SK-N-SH treated with all-trans-retinoic acid at 6 μM for 48 hours (cell line): ENCODE measurements at regions not wholly inside any gene's neighbourhood (a gene's known extent, or its start where the extent isn't known, plus 50 kb on each side); places are given as distances from the start of the nearest gene placed in this dataset.

Experiments
- ATAC-seq: fragments of 200-7000 bp; cut with Tn5 transposase; 3 replicates; pipeline ENCODE4 v1.9.1; 2020; ENCODE audit warnings: mild to moderate bottlenecking, moderate library complexity
- ARNTL ChIP-seq: fragments of 450-650 bp; formaldehyde crosslinking; IDR thresholded peaks from 2 replicates; pipeline ENCODE4 v1.5.0; 2020; ENCODE audit warnings: low read depth, mild to moderate bottlenecking, moderate library complexity, borderline replicate concordance
- BACH2 ChIP-seq: fragments of 250-450 bp; sonication (Bioruptor Pico); IDR thresholded peaks from 2 replicates; pipeline ENCODE4 v1.9.0; 2021; ENCODE audit warnings: mild to moderate bottlenecking, borderline replicate concordance
- ESRRG ChIP-seq: fragments of 250-450 bp; sonication (Bioruptor Pico); IDR thresholded peaks from 2 replicates; pipeline ENCODE4 v1.6.1; 2021; ENCODE audit warnings: mild to moderate bottlenecking
- GLIS3 ChIP-seq: fragments of 250-450 bp; sonication (Bioruptor Pico); IDR thresholded peaks from 2 replicates; pipeline ENCODE4 v1.5.0; 2020; ENCODE audit warnings: mild to moderate bottlenecking, moderate library complexity
- ISL1 ChIP-seq: fragments of 250-450 bp; sonication (Bioruptor Pico); IDR thresholded peaks from 2 replicates; pipeline ENCODE4 v2.1.2; 2022; ENCODE audit warnings: mild to moderate bottlenecking, moderate library complexity
- OSR1 ChIP-seq: fragments of 250-450 bp; sonication (Bioruptor Pico); IDR thresholded peaks from 2 replicates; pipeline ENCODE4 v1.8.0; 2022; ENCODE audit warnings: moderate library complexity, mild to moderate bottlenecking, inconsistent platforms
- PPARA ChIP-seq: fragments of 250-450 bp; sonication (Bioruptor Pico); IDR thresholded peaks from 2 replicates; pipeline ENCODE4 v1.5.0; 2020; ENCODE audit warnings: mild to moderate bottlenecking, borderline replicate concordance
- RARB ChIP-seq: fragments of 250-450 bp; sonication (Bioruptor Pico); IDR thresholded peaks from 2 replicates; pipeline ENCODE4 v1.8.0; 2021; ENCODE audit warnings: mild to moderate bottlenecking, moderate library complexity
- SNAI2 ChIP-seq: fragments of 250-450 bp; sonication (Bioruptor Pico); IDR thresholded peaks from 2 replicates; pipeline ENCODE4 v1.5.0; 2020; ENCODE audit warnings: mild to moderate bottlenecking, moderate library complexity
- TCF4 ChIP-seq: fragments of 250-450 bp; sonication (Bioruptor Pico); IDR thresholded peaks from 2 replicates; pipeline ENCODE4 v1.8.0; 2021; ENCODE audit warnings: mild to moderate bottlenecking, moderate library complexity, borderline replicate concordance
- TOX ChIP-seq: fragments of 250-450 bp; sonication (Bioruptor Pico); IDR thresholded peaks from 2 replicates; pipeline ENCODE4 v1.8.0; 2021; ENCODE audit warnings: mild to moderate bottlenecking, moderate library complexity, borderline replicate concordance
- ZC3H10 ChIP-seq: fragments of 250-450 bp; sonication (Bioruptor Pico); IDR thresholded peaks from 2 replicates; pipeline ENCODE4 v1.5.1; 2021; ENCODE audit warnings: mild to moderate bottlenecking, moderate library complexity
- ZNF565 ChIP-seq: fragments of 450-650 bp; formaldehyde crosslinking; conservative IDR thresholded peaks from 2 replicates; pipeline ENCODE4 v1.5.0; 2020; ENCODE audit warnings: low read depth, mild to moderate bottlenecking, moderate library complexity
- ZNF70 ChIP-seq: fragments of 450-650 bp; formaldehyde crosslinking; IDR thresholded peaks from 2 replicates; pipeline ENCODE4 v1.5.0; 2020; ENCODE audit warnings: mild to moderate bottlenecking, moderate library complexity
- ZNF8 ChIP-seq: fragments of 450-650 bp; formaldehyde crosslinking; IDR thresholded peaks from 2 replicates; pipeline ENCODE4 v1.5.0; 2020; ENCODE audit warnings: mild to moderate bottlenecking, moderate library complexity
- TF ChIP-seq, protein P1 (sequence below): fragments of 250-450 bp; sonication (Bioruptor Pico); IDR thresholded peaks from 2 replicates; pipeline ENCODE4 v1.5.1; 2021; ENCODE audit warnings: mild to moderate bottlenecking, moderate library complexity
- TF ChIP-seq, protein P2 (sequence below): fragments of 250-450 bp; sonication (Bioruptor Pico); IDR thresholded peaks from 2 replicates; pipeline ENCODE4 v1.8.0; 2020; ENCODE audit warnings: mild to moderate bottlenecking, moderate library complexity, borderline replicate concordance
- TF ChIP-seq, protein P3 (sequence below): fragments of 250-450 bp; sonication (Bioruptor Pico); IDR thresholded peaks from 2 replicates; pipeline ENCODE4 v1.8.0; 2021; ENCODE audit warnings: low read depth, mild to moderate bottlenecking, moderate library complexity, borderline replicate concordance
- TF ChIP-seq, protein P4 (sequence below): fragments of 250-450 bp; sonication (Bioruptor Pico); IDR thresholded peaks from 2 replicates; pipeline ENCODE4 v1.5.1; 2020; ENCODE audit warnings: low read depth, mild to moderate bottlenecking, moderate library complexity

DNA sequence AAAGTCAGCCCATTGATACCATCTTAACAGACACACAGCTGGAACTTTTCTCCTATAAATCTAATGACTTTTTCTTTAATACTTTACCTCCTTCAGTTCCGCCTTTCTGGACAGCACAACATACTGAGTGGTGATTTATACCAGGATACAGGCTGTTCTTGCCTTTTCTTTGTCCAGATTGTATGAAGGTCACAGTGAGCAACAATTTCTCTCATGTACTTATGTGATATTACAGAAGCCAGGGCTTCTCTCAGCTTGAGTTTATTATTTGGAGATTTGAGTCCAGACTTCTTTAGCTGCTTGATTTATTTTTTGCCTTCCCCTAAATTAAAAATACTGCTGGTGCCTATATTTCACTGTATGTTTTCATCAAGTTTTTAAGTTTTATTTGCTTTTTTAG is 976.0 kb downstream of the ROBO2 start:
- TF ChIP-seq TCF4 (CRISPR knock-in tag) (no peak), ZNF565 (CRISPR knock-in tag) (no peak), ESRRG (CRISPR knock-in tag) (no peak), ZNF70 (CRISPR knock-in tag) (no peak), ZNF8 (CRISPR knock-in tag) (no peak), ZC3H10 (no peak), SNAI2 (CRISPR knock-in tag) (no peak), BACH2 (no peak), TOX (CRISPR knock-in tag) (no peak), GLIS3 (no peak)
- TF ChIP-seq, protein P1, sequence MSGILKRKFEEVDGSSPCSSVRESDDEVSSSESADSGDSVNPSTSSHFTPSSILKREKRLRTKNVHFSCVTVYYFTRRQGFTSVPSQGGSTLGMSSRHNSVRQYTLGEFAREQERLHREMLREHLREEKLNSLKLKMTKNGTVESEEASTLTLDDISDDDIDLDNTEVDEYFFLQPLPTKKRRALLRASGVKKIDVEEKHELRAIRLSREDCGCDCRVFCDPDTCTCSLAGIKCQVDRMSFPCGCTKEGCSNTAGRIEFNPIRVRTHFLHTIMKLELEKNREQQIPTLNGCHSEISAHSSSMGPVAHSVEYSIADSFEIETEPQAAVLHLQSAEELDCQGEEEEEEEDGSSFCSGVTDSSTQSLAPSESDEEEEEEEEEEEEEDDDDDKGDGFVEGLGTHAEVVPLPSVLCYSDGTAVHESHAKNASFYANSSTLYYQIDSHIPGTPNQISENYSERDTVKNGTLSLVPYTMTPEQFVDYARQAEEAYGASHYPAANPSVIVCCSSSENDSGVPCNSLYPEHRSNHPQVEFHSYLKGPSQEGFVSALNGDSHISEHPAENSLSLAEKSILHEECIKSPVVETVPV: no peak
- TF ChIP-seq, protein P2, sequence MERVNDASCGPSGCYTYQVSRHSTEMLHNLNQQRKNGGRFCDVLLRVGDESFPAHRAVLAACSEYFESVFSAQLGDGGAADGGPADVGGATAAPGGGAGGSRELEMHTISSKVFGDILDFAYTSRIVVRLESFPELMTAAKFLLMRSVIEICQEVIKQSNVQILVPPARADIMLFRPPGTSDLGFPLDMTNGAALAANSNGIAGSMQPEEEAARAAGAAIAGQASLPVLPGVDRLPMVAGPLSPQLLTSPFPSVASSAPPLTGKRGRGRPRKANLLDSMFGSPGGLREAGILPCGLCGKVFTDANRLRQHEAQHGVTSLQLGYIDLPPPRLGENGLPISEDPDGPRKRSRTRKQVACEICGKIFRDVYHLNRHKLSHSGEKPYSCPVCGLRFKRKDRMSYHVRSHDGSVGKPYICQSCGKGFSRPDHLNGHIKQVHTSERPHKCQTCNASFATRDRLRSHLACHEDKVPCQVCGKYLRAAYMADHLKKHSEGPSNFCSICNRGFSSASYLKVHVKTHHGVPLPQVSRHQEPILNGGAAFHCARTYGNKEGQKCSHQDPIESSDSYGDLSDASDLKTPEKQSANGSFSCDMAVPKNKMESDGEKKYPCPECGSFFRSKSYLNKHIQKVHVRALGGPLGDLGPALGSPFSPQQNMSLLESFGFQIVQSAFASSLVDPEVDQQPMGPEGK (CRISPR knock-in tag): no peak
- no peak for ATAC-seq

DNA sequence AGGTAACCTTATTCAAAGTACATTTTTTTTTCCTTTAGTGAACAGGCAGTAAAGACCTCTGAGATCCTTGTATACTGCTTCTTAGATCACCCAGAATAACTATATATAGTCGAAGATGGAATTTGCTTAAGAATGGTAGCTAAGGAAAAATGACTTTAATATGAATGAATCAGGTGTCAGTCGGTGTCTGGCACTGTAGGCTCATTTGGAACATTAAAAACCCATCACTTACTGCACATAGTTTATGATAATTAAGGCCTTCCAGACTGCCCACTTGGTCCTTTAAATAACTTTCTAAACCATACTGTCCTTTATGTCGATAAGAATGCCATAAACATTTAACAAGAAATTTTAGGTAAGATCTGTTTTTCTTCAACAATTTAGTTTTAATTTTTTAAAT is 981.8 kb downstream of the ROBO2 start:
- TF ChIP-seq TCF4 (CRISPR knock-in tag) (no peak), ISL1 (CRISPR knock-in tag) (no peak), PPARA (CRISPR knock-in tag) (no peak), ZNF8 (CRISPR knock-in tag) (no peak), RARB (CRISPR knock-in tag) (no peak), ARNTL (CRISPR knock-in tag) (no peak), BACH2 (no peak), OSR1 (CRISPR knock-in tag) (no peak), GLIS3 (no peak)
- TF ChIP-seq, protein P3, sequence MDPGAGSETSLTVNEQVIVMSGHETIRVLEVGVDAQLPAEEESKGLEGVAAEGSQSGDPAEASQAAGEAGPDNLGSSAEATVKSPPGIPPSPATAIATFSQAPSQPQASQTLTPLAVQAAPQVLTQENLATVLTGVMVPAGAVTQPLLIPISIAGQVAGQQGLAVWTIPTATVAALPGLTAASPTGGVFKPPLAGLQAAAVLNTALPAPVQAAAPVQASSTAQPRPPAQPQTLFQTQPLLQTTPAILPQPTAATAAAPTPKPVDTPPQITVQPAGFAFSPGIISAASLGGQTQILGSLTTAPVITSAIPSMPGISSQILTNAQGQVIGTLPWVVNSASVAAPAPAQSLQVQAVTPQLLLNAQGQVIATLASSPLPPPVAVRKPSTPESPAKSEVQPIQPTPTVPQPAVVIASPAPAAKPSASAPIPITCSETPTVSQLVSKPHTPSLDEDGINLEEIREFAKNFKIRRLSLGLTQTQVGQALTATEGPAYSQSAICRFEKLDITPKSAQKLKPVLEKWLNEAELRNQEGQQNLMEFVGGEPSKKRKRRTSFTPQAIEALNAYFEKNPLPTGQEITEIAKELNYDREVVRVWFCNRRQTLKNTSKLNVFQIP: no peak
- TF ChIP-seq, protein P4, sequence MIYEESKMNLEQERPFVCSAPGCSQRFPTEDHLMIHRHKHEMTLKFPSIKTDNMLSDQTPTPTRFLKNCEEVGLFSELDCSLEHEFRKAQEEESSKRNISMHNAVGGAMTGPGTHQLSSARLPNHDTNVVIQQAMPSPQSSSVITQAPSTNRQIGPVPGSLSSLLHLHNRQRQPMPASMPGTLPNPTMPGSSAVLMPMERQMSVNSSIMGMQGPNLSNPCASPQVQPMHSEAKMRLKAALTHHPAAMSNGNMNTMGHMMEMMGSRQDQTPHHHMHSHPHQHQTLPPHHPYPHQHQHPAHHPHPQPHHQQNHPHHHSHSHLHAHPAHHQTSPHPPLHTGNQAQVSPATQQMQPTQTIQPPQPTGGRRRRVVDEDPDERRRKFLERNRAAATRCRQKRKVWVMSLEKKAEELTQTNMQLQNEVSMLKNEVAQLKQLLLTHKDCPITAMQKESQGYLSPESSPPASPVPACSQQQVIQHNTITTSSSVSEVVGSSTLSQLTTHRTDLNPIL (CRISPR knock-in tag): no peak
- TF ChIP-seq, protein P2 (CRISPR knock-in tag): no peak
- TF ChIP-seq, all 23 proteins: peak for 0
- ATAC-seq: no peak

DNA sequence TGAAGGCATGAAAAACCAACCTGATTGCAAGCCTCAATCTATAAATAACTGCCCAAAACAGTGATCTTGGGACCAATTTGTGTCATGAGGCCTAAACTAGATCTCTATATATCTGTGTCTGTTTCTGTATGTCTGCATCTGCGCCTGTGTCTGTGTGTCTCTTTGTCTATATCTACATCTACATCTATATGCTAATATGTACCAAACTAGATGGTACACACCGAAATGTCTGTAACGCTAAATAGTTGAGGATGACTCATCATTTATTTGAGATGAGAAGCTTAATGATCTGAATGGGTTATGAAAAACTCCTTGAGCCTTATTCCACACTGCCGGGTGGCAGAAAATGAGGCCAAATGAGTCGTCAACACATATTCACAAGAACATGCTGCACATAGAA is 982.3 kb downstream of the ROBO2 start:
- ATAC-seq: no peak
- TF ChIP-seq, protein P4 (CRISPR knock-in tag): no peak
- TF ChIP-seq TCF4 (CRISPR knock-in tag): no peak
- TF ChIP-seq OSR1 (CRISPR knock-in tag): no peak
- TF ChIP-seq TOX (CRISPR knock-in tag): no peak
- TF ChIP-seq ZNF8 (CRISPR knock-in tag): no peak
- TF ChIP-seq SNAI2 (CRISPR knock-in tag): no peak
- TF ChIP-seq ZNF70 (CRISPR knock-in tag): no peak
